ENCODE measurements at regions not wholly inside any gene's neighbourhood (a gene's known extent, or its start where the extent isn't known, plus 50 kb on each side); places are given as distances from the start of the nearest gene placed in this dataset.

GRCh38 chr3:59424268-59425010 lies 374.6 kb upstream of the CFAP20DC start:
- TF ChIP-seq POLR2AphosphoS5 (IDR thresholded peaks at IDR 0.05; ENCODE audit: low read depth, low read length), result no peak
- no peak for TF ChIP-seq TAF1 (IDR thresholded peaks at IDR 0.05; ENCODE audit: borderline replicate concordance, insufficient read depth, low read length)
- TF ChIP-seq SIN3A (IDR thresholded peaks at IDR 0.05; ENCODE audit: borderline replicate concordance, insufficient read depth, low read length), result no peak
- TF ChIP-seq, protein P1, sequence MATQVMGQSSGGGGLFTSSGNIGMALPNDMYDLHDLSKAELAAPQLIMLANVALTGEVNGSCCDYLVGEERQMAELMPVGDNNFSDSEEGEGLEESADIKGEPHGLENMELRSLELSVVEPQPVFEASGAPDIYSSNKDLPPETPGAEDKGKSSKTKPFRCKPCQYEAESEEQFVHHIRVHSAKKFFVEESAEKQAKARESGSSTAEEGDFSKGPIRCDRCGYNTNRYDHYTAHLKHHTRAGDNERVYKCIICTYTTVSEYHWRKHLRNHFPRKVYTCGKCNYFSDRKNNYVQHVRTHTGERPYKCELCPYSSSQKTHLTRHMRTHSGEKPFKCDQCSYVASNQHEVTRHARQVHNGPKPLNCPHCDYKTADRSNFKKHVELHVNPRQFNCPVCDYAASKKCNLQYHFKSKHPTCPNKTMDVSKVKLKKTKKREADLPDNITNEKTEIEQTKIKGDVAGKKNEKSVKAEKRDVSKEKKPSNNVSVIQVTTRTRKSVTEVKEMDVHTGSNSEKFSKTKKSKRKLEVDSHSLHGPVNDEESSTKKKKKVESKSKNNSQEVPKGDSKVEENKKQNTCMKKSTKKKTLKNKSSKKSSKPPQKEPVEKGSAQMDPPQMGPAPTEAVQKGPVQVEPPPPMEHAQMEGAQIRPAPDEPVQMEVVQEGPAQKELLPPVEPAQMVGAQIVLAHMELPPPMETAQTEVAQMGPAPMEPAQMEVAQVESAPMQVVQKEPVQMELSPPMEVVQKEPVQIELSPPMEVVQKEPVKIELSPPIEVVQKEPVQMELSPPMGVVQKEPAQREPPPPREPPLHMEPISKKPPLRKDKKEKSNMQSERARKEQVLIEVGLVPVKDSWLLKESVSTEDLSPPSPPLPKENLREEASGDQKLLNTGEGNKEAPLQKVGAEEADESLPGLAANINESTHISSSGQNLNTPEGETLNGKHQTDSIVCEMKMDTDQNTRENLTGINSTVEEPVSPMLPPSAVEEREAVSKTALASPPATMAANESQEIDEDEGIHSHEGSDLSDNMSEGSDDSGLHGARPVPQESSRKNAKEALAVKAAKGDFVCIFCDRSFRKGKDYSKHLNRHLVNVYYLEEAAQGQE (IDR thresholded peaks at IDR 0.05; ENCODE audit: insufficient read depth in 1 of 2, low read depth in 2 of 2, low read length in 2 of 2), result no peak
